GM03348 (cell line): ENCODE measurements at regions not wholly inside any gene's neighbourhood (a gene's known extent, or its start where the extent isn't known, plus 50 kb on each side); places are given as distances from the start of the nearest gene placed in this dataset.
"Not testable (repeated sequence)": the region's sequence is repeated elsewhere in the genome, so short reads cannot be mapped to it uniquely, and the experiment has no call there.

Experiments used
- DNase-seq: peaks from one replicate; pipeline ENCODE4 v3.0.0; 2012; ENCODE audit warnings: low spot score

- not testable (repeated sequence) for DNase-seq
Measured at GRCh38 chr9:39674437-39675210, 319.2 kb downstream of the SPATA31A1 start.

GRCh38 chr9:39675211-39675553, 319.7 kb downstream of the SPATA31A1 start:
- not testable (repeated sequence) for DNase-seq

DNA sequence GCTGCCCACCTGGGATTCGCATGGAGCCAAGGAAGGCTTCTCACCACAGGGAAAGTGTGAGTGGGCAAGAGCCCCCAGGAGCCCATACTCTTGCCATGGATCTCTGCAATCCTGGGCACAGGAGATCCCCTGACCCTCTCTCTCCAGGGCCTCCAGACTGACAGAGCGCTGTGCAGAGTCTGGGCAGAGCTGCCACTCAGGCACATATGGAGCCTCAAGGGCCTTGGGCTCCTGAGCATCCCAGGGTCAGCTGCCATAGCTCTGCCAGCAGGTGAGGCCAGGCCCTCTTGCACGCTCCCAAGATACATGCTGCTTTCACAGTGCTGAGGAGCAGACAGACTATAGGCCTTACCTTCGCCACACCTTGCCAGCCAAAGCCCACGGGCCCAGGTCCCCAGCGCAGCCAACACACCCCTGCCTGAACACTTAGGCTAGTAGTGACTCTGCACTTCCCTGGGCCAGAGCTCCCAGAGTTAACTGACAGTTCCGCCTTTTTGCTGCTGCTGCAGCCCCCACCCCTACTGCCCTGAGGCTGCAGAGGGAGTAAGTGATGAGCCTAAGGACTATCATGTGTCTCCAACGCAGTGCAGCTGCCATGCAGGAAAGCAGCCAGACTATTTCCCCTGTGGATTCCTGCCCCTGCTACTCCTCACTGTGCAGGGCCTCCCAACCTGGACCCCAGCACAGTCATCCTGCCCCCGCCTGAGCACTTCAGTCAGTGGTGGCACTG, 323.2 kb downstream of the SPATA31A1 start:
- DNase-seq: not testable (repeated sequence)

- not testable (repeated sequence) for DNase-seq
Measured at GRCh38 chr9:39680694-39681401, 325.4 kb downstream of the SPATA31A1 start.

DNA sequence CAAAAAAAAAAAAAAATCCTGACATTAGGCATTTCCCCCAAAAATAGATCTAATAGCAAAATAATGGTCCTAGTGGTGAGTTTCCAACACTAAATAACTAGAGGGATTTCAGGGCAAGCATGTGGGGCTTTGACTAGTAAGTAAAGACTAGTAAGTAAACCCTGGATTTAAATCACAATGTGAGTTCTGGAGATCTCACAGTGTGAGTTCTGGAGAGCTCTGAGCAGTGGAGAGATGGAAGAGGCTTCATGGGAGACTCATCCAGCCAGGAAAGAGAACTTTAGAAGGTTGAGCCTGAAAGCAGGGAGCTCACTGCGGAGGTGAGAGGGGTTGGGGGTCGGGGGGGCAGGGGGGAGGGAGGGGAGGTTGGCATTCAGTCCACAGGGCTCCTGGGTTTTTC, 373.4 kb downstream of the SPATA31A1 start:
- DNase-seq: not testable (repeated sequence)

GRCh38 chr9:39744898-39745297, 389.4 kb downstream of the SPATA31A1 start:
- not testable (repeated sequence) for DNase-seq

- not testable (repeated sequence) for DNase-seq
Measured at GRCh38 chr9:39775570-39775969, 420.1 kb downstream of the SPATA31A1 start.

GRCh38 chr9:39791356-39791755, 435.9 kb downstream of the SPATA31A1 start:
- DNase-seq: not testable (repeated sequence)

- DNase-seq: not testable (repeated sequence)
Measured at GRCh38 chr9:39797935-39798334, 442.5 kb downstream of the SPATA31A1 start.

DNA sequence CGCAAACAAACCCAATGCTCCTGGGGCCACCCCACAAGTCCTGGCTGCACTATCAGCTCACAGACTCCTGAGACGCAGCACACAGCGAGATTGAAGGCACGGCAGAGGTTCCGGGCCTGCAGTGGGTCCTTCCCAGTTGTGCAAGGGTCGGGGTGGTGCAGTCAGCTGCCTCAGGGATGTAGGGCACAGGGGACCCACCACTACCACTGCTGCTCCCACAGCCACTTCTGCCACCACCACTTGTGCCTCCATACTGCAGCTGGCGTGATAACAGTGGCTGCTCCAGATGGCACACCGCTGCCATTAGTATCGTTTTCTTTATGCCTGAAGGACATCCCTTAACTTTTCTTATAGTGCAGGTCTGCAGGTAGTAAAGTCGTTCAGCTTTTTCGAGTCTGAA, 443.8 kb downstream of the SPATA31A1 start:
- not testable (repeated sequence) for DNase-seq

DNA sequence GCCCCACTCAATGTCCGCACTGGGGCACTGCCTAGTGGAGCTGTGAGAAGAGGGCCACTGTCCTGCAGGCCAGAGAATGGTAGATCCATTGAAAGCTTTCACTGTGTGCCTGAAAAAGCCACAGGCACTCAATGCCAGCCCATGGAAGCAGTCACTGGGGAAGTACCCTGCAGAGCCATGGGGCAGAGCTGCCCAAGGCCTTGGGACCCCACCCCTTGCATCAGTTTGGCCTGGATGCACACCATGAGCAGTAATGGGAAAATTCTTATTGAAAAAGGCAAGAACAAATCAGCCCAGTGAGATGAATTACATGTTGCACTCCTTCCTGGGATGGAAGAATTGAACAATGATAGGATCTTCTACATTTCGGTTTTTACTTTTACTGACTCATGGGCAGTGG, 447.1 kb downstream of the SPATA31A1 start:
- DNase-seq: not testable (repeated sequence)

- DNase-seq: not testable (repeated sequence)
Measured at GRCh38 chr9:39809401-39810226, 454.1 kb downstream of the SPATA31A1 start.

GRCh38 chr9:39810401-39810800, 454.9 kb downstream of the SPATA31A1 start:
- not testable (repeated sequence) for DNase-seq

- DNase-seq: not testable (repeated sequence)
Measured at GRCh38 chr9:39811615-39812014, 456.1 kb downstream of the SPATA31A1 start.

DNA sequence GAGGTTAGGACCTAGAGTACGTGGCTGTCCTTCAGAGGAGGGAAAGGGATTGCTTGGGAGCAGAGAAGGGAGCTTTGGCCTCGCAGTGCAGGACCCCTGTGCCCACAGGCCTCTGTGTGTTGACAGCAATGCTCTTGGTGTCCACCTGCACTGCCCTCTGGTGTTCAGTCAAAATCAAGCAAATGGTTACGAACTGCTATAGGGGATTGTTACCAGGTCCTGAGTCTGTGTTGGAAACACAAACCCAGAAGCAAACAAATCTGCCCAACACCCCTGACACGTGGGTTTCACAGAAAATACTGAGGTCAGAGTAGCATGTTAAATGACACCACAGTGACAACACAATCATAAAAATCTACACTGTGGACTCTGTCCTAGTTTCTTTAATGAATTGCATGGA, 473.0 kb downstream of the SPATA31A1 start:
- DNase-seq: not testable (repeated sequence)
